ENCODE measurements at regions not wholly inside any gene's neighbourhood (a gene's known extent, or its start where the extent isn't known, plus 50 kb on each side); places are given as distances from the start of the nearest gene placed in this dataset.

DNA sequence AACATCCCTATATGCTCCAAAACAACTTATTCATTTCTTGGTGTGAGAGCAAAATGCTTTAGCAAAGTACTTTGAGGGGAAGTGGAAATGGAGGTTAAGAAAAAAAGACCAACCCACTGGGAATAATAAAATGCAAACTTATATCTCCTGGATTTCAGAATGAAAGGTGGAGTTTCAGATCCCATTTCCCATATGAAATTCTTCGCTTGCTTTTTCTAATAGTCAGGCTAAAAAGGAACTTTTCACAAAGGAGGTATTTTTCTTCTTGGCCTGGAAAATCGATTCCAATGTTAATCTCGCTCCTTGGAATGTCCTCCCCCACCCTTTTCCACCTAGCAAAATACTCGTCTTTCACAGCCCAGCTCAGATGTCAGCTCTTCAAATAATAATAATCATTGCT, 360.9 kb downstream of the LPIN1 start:
- H3K27me3 Mint-ChIP-seq (ENCODE audit: low read depth), result no peaks in the 10 kb centered on the region
- H3K36me3 Mint-ChIP-seq (ENCODE audit: low read depth), result no peaks in the 10 kb centered on the region
- H3K4me3 Mint-ChIP-seq (ENCODE audit: unreplicated experiment), result no peak overlapping the region
- peak overlapping the region; percentile 22 for H3K27ac Mint-ChIP-seq (ENCODE audit: unreplicated experiment)
- no peaks in the 10 kb centered on the region for H3K9me3 Mint-ChIP-seq (ENCODE audit: low read depth)
- H3K4me1 Mint-ChIP-seq (ENCODE audit: low read depth), result peaks cover 49% of the 10 kb centered on the region
- TF ChIP-seq CTCF (IDR thresholded peaks at IDR 0.05), result no peak
- DNase-seq (ENCODE audit: low spot score), result no peak

DNA sequence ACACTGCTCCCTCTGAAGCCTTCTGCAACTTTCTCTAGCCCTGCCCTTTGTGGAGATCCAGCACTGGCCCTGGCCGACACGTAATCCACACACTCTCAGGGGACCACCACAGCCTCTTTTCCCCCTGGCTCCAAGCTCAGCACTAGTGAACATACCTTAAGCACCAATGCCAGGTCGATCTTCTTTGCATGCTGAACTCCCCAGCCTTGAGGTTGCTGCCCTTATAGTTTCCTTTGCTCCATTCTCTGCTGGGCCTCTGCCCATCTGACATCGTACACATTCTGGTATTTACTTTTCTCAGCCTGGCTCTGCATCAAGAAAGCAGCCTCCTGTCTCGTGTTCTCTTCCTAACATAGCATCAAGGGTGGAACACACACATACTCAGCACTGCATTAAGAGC, 361.5 kb downstream of the LPIN1 start:
- H3K27ac Mint-ChIP-seq (ENCODE audit: unreplicated experiment), result peak overlapping the region; percentile 13
- no peaks in the 10 kb centered on the region for H3K27me3 Mint-ChIP-seq (ENCODE audit: low read depth)
- H3K4me1 Mint-ChIP-seq (ENCODE audit: low read depth), result peaks cover 49% of the 10 kb centered on the region
- no peaks in the 10 kb centered on the region for H3K9me3 Mint-ChIP-seq (ENCODE audit: low read depth)
- H3K36me3 Mint-ChIP-seq (ENCODE audit: low read depth), result no peaks in the 10 kb centered on the region
- DNase-seq (ENCODE audit: low spot score), result no peak
- no peak for TF ChIP-seq CTCF (IDR thresholded peaks at IDR 0.05)
- no peak overlapping the region for H3K4me3 Mint-ChIP-seq (ENCODE audit: unreplicated experiment)

DNA sequence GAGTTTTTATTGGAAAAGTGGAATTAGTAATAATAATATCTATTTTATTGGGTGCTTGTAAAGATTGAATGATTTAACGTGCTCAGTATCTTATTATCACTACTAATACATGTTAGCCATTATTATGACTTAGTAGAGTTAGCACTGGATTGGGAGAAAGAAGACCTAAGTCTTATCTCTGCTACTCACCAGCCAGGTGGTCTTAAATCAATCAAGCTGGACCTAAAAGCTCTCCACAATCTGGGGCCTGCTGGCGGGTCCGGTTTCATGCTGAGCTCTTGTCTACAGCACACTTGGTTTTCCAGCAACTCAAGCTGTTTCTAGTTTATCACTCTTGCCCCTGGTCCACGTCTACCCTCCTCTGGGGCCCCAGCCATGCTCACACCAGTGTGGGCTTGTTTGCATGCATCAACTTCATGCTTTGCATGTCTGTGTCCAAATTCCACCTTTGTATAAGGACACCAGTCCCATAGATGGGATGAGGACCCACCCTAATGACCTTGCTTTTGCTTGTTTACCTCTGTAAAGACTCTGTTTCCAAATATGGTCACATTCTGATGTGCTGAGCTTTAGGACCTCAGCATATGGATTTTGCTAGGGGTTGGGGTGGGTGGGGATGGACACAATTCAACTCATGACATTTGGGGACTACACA, 363.1 kb downstream of the LPIN1 start:
- no peaks in the 10 kb centered on the region for H3K36me3 Mint-ChIP-seq (ENCODE audit: low read depth)
- H3K4me3 Mint-ChIP-seq (ENCODE audit: unreplicated experiment), result no peak overlapping the region
- no peak overlapping the region for H3K27ac Mint-ChIP-seq (ENCODE audit: unreplicated experiment)
- H3K27me3 Mint-ChIP-seq (ENCODE audit: low read depth), result no peaks in the 10 kb centered on the region
- H3K9me3 Mint-ChIP-seq (ENCODE audit: low read depth), result no peaks in the 10 kb centered on the region
- no peak for DNase-seq (ENCODE audit: low spot score)
- no peak for TF ChIP-seq CTCF (IDR thresholded peaks at IDR 0.05)
- H3K4me1 Mint-ChIP-seq (ENCODE audit: low read depth), result peaks cover 49% of the 10 kb centered on the region

GRCh38 chr2:12110074-12110473, 363.6 kb downstream of the LPIN1 start:
- H3K27me3 Mint-ChIP-seq (ENCODE audit: low read depth), result no peaks in the 10 kb centered on the region
- TF ChIP-seq CTCF (IDR thresholded peaks at IDR 0.05), result no peak
- no peak overlapping the region for H3K27ac Mint-ChIP-seq (ENCODE audit: unreplicated experiment)
- no peak for DNase-seq (ENCODE audit: low spot score)
- H3K4me3 Mint-ChIP-seq (ENCODE audit: unreplicated experiment), result no peak overlapping the region
- peaks cover 49% of the 10 kb centered on the region for H3K4me1 Mint-ChIP-seq (ENCODE audit: low read depth)
- H3K36me3 Mint-ChIP-seq (ENCODE audit: low read depth), result no peaks in the 10 kb centered on the region
- no peaks in the 10 kb centered on the region for H3K9me3 Mint-ChIP-seq (ENCODE audit: low read depth)

- H3K27ac Mint-ChIP-seq (ENCODE audit: unreplicated experiment), result no peak overlapping the region
- no peaks in the 10 kb centered on the region for H3K27me3 Mint-ChIP-seq (ENCODE audit: low read depth)
- no peaks in the 10 kb centered on the region for H3K9me3 Mint-ChIP-seq (ENCODE audit: low read depth)
- no peak for TF ChIP-seq CTCF (IDR thresholded peaks at IDR 0.05)
- peaks cover 48% of the 10 kb centered on the region for H3K4me1 Mint-ChIP-seq (ENCODE audit: low read depth)
- no peaks in the 10 kb centered on the region for H3K36me3 Mint-ChIP-seq (ENCODE audit: low read depth)
- H3K4me3 Mint-ChIP-seq (ENCODE audit: unreplicated experiment), result no peak overlapping the region
- no peak for DNase-seq (ENCODE audit: low spot score)
These were observed 364.0 kb downstream of the LPIN1 start for GRCh38 chr2:12110481-12110880.

Measured in chondrocyte (in vitro differentiated cells).